Esophagus squamous epithelium (tissue), 4 donors: ENCODE measurements at regions not wholly inside any gene's neighbourhood (a gene's known extent, or its start where the extent isn't known, plus 50 kb on each side); places are given as distances from the start of the nearest gene placed in this dataset.

Experiments used
- CTCF ChIP-seq, 6 experiments: fragments of 450-650 bp in 4 of 6; fragments of 200-600 bp in 2 of 6; sonication (generic) in 2 of 6; IDR thresholded peaks; one replicate each; pipeline ENCODE4 v1.5.1; 2016 to 2019; ENCODE audit warnings: antibody characterized with exemption in 6 of 6, mild to moderate bottlenecking in 4 of 6, moderate library complexity in 4 of 6
- POLR2A ChIP-seq, 4 donors: fragments of 450-650 bp; IDR thresholded peaks; one replicate each; pipeline ENCODE4 v1.6.1; 2017; ENCODE audit warnings: antibody characterized with exemption in 4 of 4, mild to moderate bottlenecking in 4 of 4, moderate library complexity in 3 of 4

GRCh38 chr10:88213065-88213605 lies 349.7 kb downstream of the PTEN start:
- TF ChIP-seq POLR2A (IDR thresholded peaks at IDR 0.05) (no peak), CTCF (IDR thresholded peaks at IDR 0.05) (no peak)
